Endothelial cell of umbilical vein (primary cell): ENCODE measurements at regions not wholly inside any gene's neighbourhood (a gene's known extent, or its start where the extent isn't known, plus 50 kb on each side); places are given as distances from the start of the nearest gene placed in this dataset.

Experiments used
- EZH2 ChIP-seq: IDR thresholded peaks from 2 replicates; pipeline ENCODE4 v1.6.1; 2012; ENCODE audit warnings: borderline replicate concordance, low read depth, mild to moderate bottlenecking, moderate library complexity, low read length, inconsistent platforms; ENCODE audit not compliant: severe bottlenecking
- GATA2 ChIP-seq: IDR thresholded peaks from 2 replicates; pipeline ENCODE4 v1.7.0; 2011; ENCODE audit warnings: low read depth, mild to moderate bottlenecking, moderate library complexity, mixed read lengths, low read length; ENCODE audit not compliant: insufficient read length, insufficient read depth
- JUN ChIP-seq: IDR thresholded peaks from 2 replicates; pipeline ENCODE4 v1.6.1; 2011; ENCODE audit warnings: borderline replicate concordance, low read depth; ENCODE audit not compliant: insufficient read length, insufficient read depth
- TF ChIP-seq, protein P1 (sequence below), 2 donors: IDR thresholded peaks; 1 replicate in 1 of 2; 2 replicates in 1 of 2; pipeline ENCODE4 v1.5.1; 2011; ENCODE audit warnings: low read length in 2 of 2, mild to moderate bottlenecking in 2 of 2, moderate library complexity in 2 of 2, control low read depth in 1 of 2, inconsistent platforms in 1 of 2, low read depth in 1 of 2; ENCODE audit not compliant: insufficient read depth in 1 of 2; ENCODE audit errors: extremely low read depth in 1 of 2
- TF ChIP-seq, protein P2 (sequence below): IDR thresholded peaks from 2 replicates; pipeline ENCODE4 v1.6.1; 2011; ENCODE audit not compliant: insufficient read depth, insufficient read length

DNA sequence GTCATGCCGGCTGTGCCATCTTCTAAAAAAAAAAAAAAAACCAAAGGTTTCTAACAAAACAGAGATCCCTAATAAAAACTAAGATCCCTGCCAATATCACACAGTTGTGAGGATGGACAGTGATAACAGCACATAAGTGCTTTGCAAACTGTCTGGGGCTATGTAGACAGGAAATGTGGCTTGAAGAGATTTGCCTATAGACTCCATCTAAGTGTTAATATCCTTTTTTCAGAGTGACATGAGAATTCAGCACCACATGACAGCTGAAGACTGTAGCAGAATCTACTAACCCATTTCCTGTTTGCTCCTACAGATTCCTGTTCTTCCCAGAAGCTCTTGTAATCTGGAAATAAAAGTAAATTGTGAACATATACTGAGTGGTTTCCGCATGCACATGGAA, 215.4 kb downstream of the KDR start:
- TF ChIP-seq EZH2 (no peak), JUN (no peak), GATA2 (no peak)
- TF ChIP-seq, protein P1, sequence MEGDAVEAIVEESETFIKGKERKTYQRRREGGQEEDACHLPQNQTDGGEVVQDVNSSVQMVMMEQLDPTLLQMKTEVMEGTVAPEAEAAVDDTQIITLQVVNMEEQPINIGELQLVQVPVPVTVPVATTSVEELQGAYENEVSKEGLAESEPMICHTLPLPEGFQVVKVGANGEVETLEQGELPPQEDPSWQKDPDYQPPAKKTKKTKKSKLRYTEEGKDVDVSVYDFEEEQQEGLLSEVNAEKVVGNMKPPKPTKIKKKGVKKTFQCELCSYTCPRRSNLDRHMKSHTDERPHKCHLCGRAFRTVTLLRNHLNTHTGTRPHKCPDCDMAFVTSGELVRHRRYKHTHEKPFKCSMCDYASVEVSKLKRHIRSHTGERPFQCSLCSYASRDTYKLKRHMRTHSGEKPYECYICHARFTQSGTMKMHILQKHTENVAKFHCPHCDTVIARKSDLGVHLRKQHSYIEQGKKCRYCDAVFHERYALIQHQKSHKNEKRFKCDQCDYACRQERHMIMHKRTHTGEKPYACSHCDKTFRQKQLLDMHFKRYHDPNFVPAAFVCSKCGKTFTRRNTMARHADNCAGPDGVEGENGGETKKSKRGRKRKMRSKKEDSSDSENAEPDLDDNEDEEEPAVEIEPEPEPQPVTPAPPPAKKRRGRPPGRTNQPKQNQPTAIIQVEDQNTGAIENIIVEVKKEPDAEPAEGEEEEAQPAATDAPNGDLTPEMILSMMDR (IDR thresholded peaks at IDR 0.05; ENCODE audit: extremely low read depth in 1 of 2, insufficient read depth in 1 of 2, low read depth in 1 of 2, low read length in 2 of 2) = no peak
- TF ChIP-seq, protein P2, sequence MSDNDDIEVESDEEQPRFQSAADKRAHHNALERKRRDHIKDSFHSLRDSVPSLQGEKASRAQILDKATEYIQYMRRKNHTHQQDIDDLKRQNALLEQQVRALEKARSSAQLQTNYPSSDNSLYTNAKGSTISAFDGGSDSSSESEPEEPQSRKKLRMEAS = no peak
